Neural cell (in vitro differentiated cells): ENCODE measurements at regions not wholly inside any gene's neighbourhood (a gene's known extent, or its start where the extent isn't known, plus 50 kb on each side); places are given as distances from the start of the nearest gene placed in this dataset.

Experiments used
- MXI1 ChIP-seq: fragments of 450-650 bp; conservative IDR thresholded peaks from 2 replicates; pipeline ENCODE4 v1.6.1; 2014; ENCODE audit warnings: antibody characterized with exemption, mild to moderate bottlenecking; ENCODE audit not compliant: poor library complexity, severe bottlenecking
- POLR2AphosphoS5 ChIP-seq: IDR thresholded peaks from 2 replicates; pipeline ENCODE4 v1.6.1; 2012
- RAD21 ChIP-seq: fragments of 450-650 bp; conservative IDR thresholded peaks from 2 replicates; pipeline ENCODE4 v1.6.1; 2014; ENCODE audit warnings: antibody characterized with exemption, mild to moderate bottlenecking, moderate library complexity
- SMC3 ChIP-seq: fragments of 450-650 bp; conservative IDR thresholded peaks from 2 replicates; pipeline ENCODE4 v1.6.1; 2014; ENCODE audit warnings: antibody characterized with exemption, mild to moderate bottlenecking, moderate library complexity; ENCODE audit not compliant: poor library complexity
- TAF1 ChIP-seq: IDR thresholded peaks from 2 replicates; pipeline ENCODE4 v1.6.1; 2012; ENCODE audit warnings: low read depth
- TF ChIP-seq, protein P1 (sequence below): fragments of 450-650 bp; IDR thresholded peaks from 2 replicates; pipeline ENCODE4 v1.5.1; 2014; ENCODE audit warnings: antibody characterized with exemption, mild to moderate bottlenecking, moderate library complexity; ENCODE audit not compliant: poor library complexity, severe bottlenecking
- TF ChIP-seq, protein P2 (sequence below): IDR thresholded peaks from 2 replicates; pipeline ENCODE4 v1.6.1; 2012; ENCODE audit warnings: borderline replicate concordance

DNA sequence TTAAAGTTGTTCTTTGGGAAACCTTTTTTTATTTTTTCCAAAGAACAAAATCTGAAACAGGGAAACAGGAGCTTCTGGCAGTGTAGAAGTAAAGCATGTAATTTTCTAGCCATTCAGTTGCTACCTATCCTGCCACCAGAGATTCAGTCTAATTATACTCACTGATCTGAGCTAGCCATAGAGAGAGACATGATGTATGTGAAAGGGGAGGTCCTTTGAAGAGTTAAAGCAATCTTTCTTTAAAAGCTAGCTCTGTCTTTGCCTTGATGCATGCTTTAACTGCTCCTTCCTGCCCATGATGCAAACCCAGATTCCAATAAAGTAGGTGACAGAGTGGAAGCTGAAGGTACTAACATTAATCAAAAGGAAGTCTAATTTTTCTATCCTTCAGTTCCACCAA is 114.1 kb upstream of the GRIK2 start:
- TF ChIP-seq RAD21: no peak
- TF ChIP-seq, protein P1, sequence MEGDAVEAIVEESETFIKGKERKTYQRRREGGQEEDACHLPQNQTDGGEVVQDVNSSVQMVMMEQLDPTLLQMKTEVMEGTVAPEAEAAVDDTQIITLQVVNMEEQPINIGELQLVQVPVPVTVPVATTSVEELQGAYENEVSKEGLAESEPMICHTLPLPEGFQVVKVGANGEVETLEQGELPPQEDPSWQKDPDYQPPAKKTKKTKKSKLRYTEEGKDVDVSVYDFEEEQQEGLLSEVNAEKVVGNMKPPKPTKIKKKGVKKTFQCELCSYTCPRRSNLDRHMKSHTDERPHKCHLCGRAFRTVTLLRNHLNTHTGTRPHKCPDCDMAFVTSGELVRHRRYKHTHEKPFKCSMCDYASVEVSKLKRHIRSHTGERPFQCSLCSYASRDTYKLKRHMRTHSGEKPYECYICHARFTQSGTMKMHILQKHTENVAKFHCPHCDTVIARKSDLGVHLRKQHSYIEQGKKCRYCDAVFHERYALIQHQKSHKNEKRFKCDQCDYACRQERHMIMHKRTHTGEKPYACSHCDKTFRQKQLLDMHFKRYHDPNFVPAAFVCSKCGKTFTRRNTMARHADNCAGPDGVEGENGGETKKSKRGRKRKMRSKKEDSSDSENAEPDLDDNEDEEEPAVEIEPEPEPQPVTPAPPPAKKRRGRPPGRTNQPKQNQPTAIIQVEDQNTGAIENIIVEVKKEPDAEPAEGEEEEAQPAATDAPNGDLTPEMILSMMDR: no peak
- no peak for TF ChIP-seq POLR2AphosphoS5
- TF ChIP-seq, protein P2, sequence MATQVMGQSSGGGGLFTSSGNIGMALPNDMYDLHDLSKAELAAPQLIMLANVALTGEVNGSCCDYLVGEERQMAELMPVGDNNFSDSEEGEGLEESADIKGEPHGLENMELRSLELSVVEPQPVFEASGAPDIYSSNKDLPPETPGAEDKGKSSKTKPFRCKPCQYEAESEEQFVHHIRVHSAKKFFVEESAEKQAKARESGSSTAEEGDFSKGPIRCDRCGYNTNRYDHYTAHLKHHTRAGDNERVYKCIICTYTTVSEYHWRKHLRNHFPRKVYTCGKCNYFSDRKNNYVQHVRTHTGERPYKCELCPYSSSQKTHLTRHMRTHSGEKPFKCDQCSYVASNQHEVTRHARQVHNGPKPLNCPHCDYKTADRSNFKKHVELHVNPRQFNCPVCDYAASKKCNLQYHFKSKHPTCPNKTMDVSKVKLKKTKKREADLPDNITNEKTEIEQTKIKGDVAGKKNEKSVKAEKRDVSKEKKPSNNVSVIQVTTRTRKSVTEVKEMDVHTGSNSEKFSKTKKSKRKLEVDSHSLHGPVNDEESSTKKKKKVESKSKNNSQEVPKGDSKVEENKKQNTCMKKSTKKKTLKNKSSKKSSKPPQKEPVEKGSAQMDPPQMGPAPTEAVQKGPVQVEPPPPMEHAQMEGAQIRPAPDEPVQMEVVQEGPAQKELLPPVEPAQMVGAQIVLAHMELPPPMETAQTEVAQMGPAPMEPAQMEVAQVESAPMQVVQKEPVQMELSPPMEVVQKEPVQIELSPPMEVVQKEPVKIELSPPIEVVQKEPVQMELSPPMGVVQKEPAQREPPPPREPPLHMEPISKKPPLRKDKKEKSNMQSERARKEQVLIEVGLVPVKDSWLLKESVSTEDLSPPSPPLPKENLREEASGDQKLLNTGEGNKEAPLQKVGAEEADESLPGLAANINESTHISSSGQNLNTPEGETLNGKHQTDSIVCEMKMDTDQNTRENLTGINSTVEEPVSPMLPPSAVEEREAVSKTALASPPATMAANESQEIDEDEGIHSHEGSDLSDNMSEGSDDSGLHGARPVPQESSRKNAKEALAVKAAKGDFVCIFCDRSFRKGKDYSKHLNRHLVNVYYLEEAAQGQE: no peak
- TF ChIP-seq SMC3: no peak
- TF ChIP-seq TAF1: no peak
- TF ChIP-seq MXI1: no peak
